ENCODE measurements at regions not wholly inside any gene's neighbourhood (a gene's known extent, or its start where the extent isn't known, plus 50 kb on each side); places are given as distances from the start of the nearest gene placed in this dataset.

- TF ChIP-seq CTCF (IDR thresholded peaks at IDR 0.05 in 4 of 5, conservative IDR thresholded peaks at IDR 0.05 in 1 of 5) (no peak), POLR2A (IDR thresholded peaks at IDR 0.05) (no peak)
These were observed 175.1 kb downstream of the SLC38A4 start for GRCh38 chr12:46650688-46651087.
